ES-I3 (cell line): ENCODE measurements at regions not wholly inside any gene's neighbourhood (a gene's known extent, or its start where the extent isn't known, plus 50 kb on each side); places are given as distances from the start of the nearest gene placed in this dataset.
"Not testable (repeated sequence)": the region's sequence is repeated elsewhere in the genome, so short reads cannot be mapped to it uniquely, and the experiment has no call there.

Experiments
- H3K36me3 ChIP-seq: 2 replicates; pipeline ENCODE4 v1.6.1; 2013; ENCODE audit warnings: mild to moderate bottlenecking, low read length, control low read depth, moderate library complexity; ENCODE audit not compliant: insufficient read depth
- H3K4me1 ChIP-seq: 2 replicates; pipeline ENCODE4 v1.6.1; 2013; ENCODE audit warnings: mild to moderate bottlenecking, control low read depth, low read length; ENCODE audit not compliant: insufficient read depth
- H3K9ac ChIP-seq: 2 replicates; pipeline ENCODE4 v1.6.1; 2013; ENCODE audit warnings: low read depth, mild to moderate bottlenecking, low read length, moderate library complexity
- H3K9me3 ChIP-seq: 2 replicates; pipeline ENCODE4 v1.6.1; 2013; ENCODE audit warnings: mild to moderate bottlenecking, low read length, moderate library complexity; ENCODE audit not compliant: control insufficient read depth, insufficient read depth

- no peaks in the 10 kb centered on the region for H3K4me1 ChIP-seq
Observed at GRCh38 chr13:48819376-48819775, 156.3 kb upstream of the FNDC3A start.

GRCh38 chr13:48819899-48820298 lies 155.8 kb upstream of the FNDC3A start:
- no peaks in the 10 kb centered on the region for H3K4me1 ChIP-seq
- H3K9me3 ChIP-seq = no peaks in the 10 kb centered on the region; the same call in 1 of the 2 replicates
- H3K36me3 ChIP-seq = no peaks in the 10 kb centered on the region; the same call in 1 of the 2 replicates
- no peak overlapping the region for H3K9ac ChIP-seq

More at GRCh38 chr13:48819376-48819775, 156.3 kb upstream of the FNDC3A start:
- H3K9me3 ChIP-seq = no peaks in the 10 kb centered on the region; the same call in 1 of the 2 replicates
- no peaks in the 10 kb centered on the region; the same call in 1 of the 2 replicates for H3K36me3 ChIP-seq
- H3K9ac ChIP-seq = no peak overlapping the region

GRCh38 chr13:48823526-48823925 lies 152.2 kb upstream of the FNDC3A start:
- not testable (repeated sequence) for H3K4me1 ChIP-seq, H3K36me3 ChIP-seq, H3K9ac ChIP-seq
- H3K9me3 ChIP-seq = peaks cover 17% of the 10 kb centered on the region

- peaks cover 17% of the 10 kb centered on the region for H3K9me3 ChIP-seq
- peaks cover 16% of the 10 kb centered on the region; the same call in 1 of the 2 replicates for H3K4me1 ChIP-seq
- H3K9ac ChIP-seq = no peak overlapping the region
- no peaks in the 10 kb centered on the region for H3K36me3 ChIP-seq
Observed at GRCh38 chr13:48826039-48826438, 149.7 kb upstream of the FNDC3A start.

- H3K4me1 ChIP-seq = peaks cover 16% of the 10 kb centered on the region; the same call in 1 of the 2 replicates
- H3K36me3 ChIP-seq, H3K9ac ChIP-seq: not testable (repeated sequence)
- peaks cover 17% of the 10 kb centered on the region for H3K9me3 ChIP-seq
Observed at GRCh38 chr13:48826922-48827454, 148.7 kb upstream of the FNDC3A start.

- H3K9ac ChIP-seq = no peak overlapping the region
- H3K4me1 ChIP-seq = peaks cover 16% of the 10 kb centered on the region; the same call in 1 of the 2 replicates
Observed at GRCh38 chr13:48827709-48828108, 148.0 kb upstream of the FNDC3A start.

GRCh38 chr13:48828962-48829411 lies 146.7 kb upstream of the FNDC3A start:
- H3K4me1 ChIP-seq = peaks cover 16% of the 10 kb centered on the region; the same call in 1 of the 2 replicates
- no peaks in the 10 kb centered on the region for H3K36me3 ChIP-seq
- H3K9me3 ChIP-seq = peaks cover 17% of the 10 kb centered on the region
- H3K9ac ChIP-seq = no peak overlapping the region

More at GRCh38 chr13:48827709-48828108, 148.0 kb upstream of the FNDC3A start:
- H3K36me3 ChIP-seq = no peaks in the 10 kb centered on the region
- peaks cover 17% of the 10 kb centered on the region for H3K9me3 ChIP-seq

GRCh38 chr13:48829536-48829935 lies 146.2 kb upstream of the FNDC3A start:
- Histone ChIP-seq H3K36me3 (no peaks in the 10 kb centered on the region), H3K4me1 (peaks cover 16% of the 10 kb centered on the region; the same call in 1 of the 2 replicates), H3K9ac (no peak overlapping the region), H3K9me3 (peaks cover 17% of the 10 kb centered on the region)

- H3K4me1 ChIP-seq = peaks cover 16% of the 10 kb centered on the region; the same call in 1 of the 2 replicates
- H3K36me3 ChIP-seq = no peaks in the 10 kb centered on the region
- no peak overlapping the region for H3K9ac ChIP-seq
- peaks cover 15% of the 10 kb centered on the region for H3K9me3 ChIP-seq
Observed at GRCh38 chr13:48831248-48831647, 144.5 kb upstream of the FNDC3A start.

GRCh38 chr13:48833412-48833811 lies 142.3 kb upstream of the FNDC3A start:
- Histone ChIP-seq H3K9me3 (no peaks in the 10 kb centered on the region), H3K9ac (no peak overlapping the region), H3K4me1 (peaks cover 14% of the 10 kb centered on the region; the same call in 1 of the 2 replicates), H3K36me3 (no peaks in the 10 kb centered on the region)

- H3K9me3 ChIP-seq, H3K4me1 ChIP-seq, H3K36me3 ChIP-seq, H3K9ac ChIP-seq: not testable (repeated sequence)
Observed at GRCh38 chr13:48835326-48835725, 140.4 kb upstream of the FNDC3A start.

GRCh38 chr13:48838193-48838973 lies 137.3 kb upstream of the FNDC3A start:
- Histone ChIP-seq H3K9ac (no peak overlapping the region), H3K9me3 (no peaks in the 10 kb centered on the region), H3K4me1 (no peaks in the 10 kb centered on the region), H3K36me3 (no peaks in the 10 kb centered on the region)

- Histone ChIP-seq H3K9ac (no peak overlapping the region), H3K9me3 (no peaks in the 10 kb centered on the region), H3K36me3 (no peaks in the 10 kb centered on the region), H3K4me1 (no peaks in the 10 kb centered on the region)
Observed at GRCh38 chr13:48839171-48839570, 136.5 kb upstream of the FNDC3A start.

- Histone ChIP-seq H3K4me1 (no peaks in the 10 kb centered on the region), H3K9ac (no peak overlapping the region), H3K36me3 (no peaks in the 10 kb centered on the region), H3K9me3 (no peaks in the 10 kb centered on the region)
Observed at GRCh38 chr13:48840366-48840765, 135.3 kb upstream of the FNDC3A start.

- Histone ChIP-seq H3K9me3 (no peaks in the 10 kb centered on the region), H3K36me3 (no peaks in the 10 kb centered on the region), H3K4me1 (no peaks in the 10 kb centered on the region)
Observed at GRCh38 chr13:48842316-48842715, 133.4 kb upstream of the FNDC3A start.

More at GRCh38 chr13:48842316-48842715, 133.4 kb upstream of the FNDC3A start:
- H3K9ac ChIP-seq = no peak overlapping the region
